A549 (cell line): ENCODE measurements at regions not wholly inside any gene's neighbourhood (a gene's known extent, or its start where the extent isn't known, plus 50 kb on each side); places are given as distances from the start of the nearest gene placed in this dataset.

Experiments
- ATAC-seq, 2 experiments: fragments of 200-7000 bp in 1 of 2; fragments of >200 bp in 1 of 2; cut with Nextera tagmentation in 1 of 2; cut with Tn5 transposase in 1 of 2; 3 replicates each; pipeline versions ENCODE4 v1.8.0 to v1.9.1; 2018 to 2020; ENCODE audit warnings: mild to moderate bottlenecking in 1 of 2, moderate library complexity in 1 of 2
- CTCF ChIA-PET: fragments of 300-600 bp; sonication (Branson Sonifier 250); formaldehyde crosslinking; extraction: SDS; loops from one replicate; lab custom pipeline; 2021; ENCODE audit warnings: antibody characterized with exemption, inconsistent platforms; lab: Yijun Ruan, JAX
- POLR2A ChIA-PET: fragments of 350-600 bp; formaldehyde crosslinking; extraction: SDS; loops from one replicate; lab custom pipeline; 2021; ENCODE audit warnings: antibody characterized with exemption, inconsistent platforms; lab: Yijun Ruan, JAX
- DNase-seq, 2 experiments: peaks; one replicate each; pipeline versions ENCODE4 v3.0.0 to v3.0.0-alpha.2; 2011 to 2016; ENCODE audit warnings: low read depth in 1 of 2, low spot score in 1 of 2
- FAIRE-seq: peaks from 2 replicates; lab custom pipeline; 2011; peaks lifted over from hg19 to GRCh38; lab: Jason Lieb, UNC
- H3K27ac ChIP-seq, 2 experiments: fragments of >200 bp; sonication (Bioruptor Twin); formaldehyde crosslinking; 3 replicates each; pipeline ENCODE4 v1.5.1; 2016 to 2017
- H3K4me1 ChIP-seq: fragments of >200 bp; sonication (Bioruptor Twin); formaldehyde crosslinking; 3 replicates; pipeline ENCODE4 v1.6.1; 2016
- H3K4me2 ChIP-seq: fragments of >200 bp; sonication (Bioruptor Twin); formaldehyde crosslinking; 3 replicates; pipeline ENCODE4 v1.6.1; 2016
- H3K4me3 ChIP-seq: fragments of >200 bp; sonication (Bioruptor Twin); formaldehyde crosslinking; 3 replicates; pipeline ENCODE4 v1.5.1; 2016
- H3K9me3 ChIP-seq: fragments of >200 bp; sonication (Bioruptor Twin); formaldehyde crosslinking; 3 replicates; pipeline ENCODE4 v1.6.1; 2016
- BHLHE40 ChIP-seq: IDR thresholded peaks from 2 replicates; pipeline ENCODE4 v1.6.1; 2012; ENCODE audit warnings: low read depth, low read length, inconsistent platforms
- CBX2 ChIP-seq: fragments of 200-600 bp; sonication (generic); IDR thresholded peaks from 2 replicates; pipeline ENCODE4 v1.6.1; 2016; ENCODE audit warnings: low read depth, mild to moderate bottlenecking, borderline replicate concordance
- CEBPB ChIP-seq, 2 experiments: fragments of >200 bp in 1 of 2; sonication (Bioruptor Twin) in 1 of 2; formaldehyde crosslinking in 1 of 2; IDR thresholded peaks; 2 replicates each; pipeline ENCODE4 v1.6.1; 2012 to 2016
- CHD4 ChIP-seq: fragments of 200-600 bp; sonication (generic); IDR thresholded peaks from 2 replicates; pipeline ENCODE4 v1.6.1; 2016; ENCODE audit warnings: antibody characterized with exemption, mild to moderate bottlenecking, borderline replicate concordance
- E2F6 ChIP-seq: IDR thresholded peaks from 2 replicates; pipeline ENCODE4 v1.6.1; 2012; ENCODE audit warnings: low read depth, borderline replicate concordance
- ESRRA ChIP-seq: fragments of 150-350 bp; IDR thresholded peaks from 2 replicates; pipeline ENCODE4 v1.6.1; 2014; ENCODE audit warnings: mild to moderate bottlenecking, low read length, borderline replicate concordance
- FOXS1 ChIP-seq: fragments of 250-450 bp; sonication (Bioruptor Pico); IDR thresholded peaks from 2 replicates; pipeline ENCODE4 v1.5.0; 2020; ENCODE audit warnings: mild to moderate bottlenecking, moderate library complexity
- GATA3 ChIP-seq: IDR thresholded peaks from 2 replicates; pipeline ENCODE4 v1.6.1; 2012; ENCODE audit warnings: borderline replicate concordance
- HMGXB4 ChIP-seq: fragments of 250-450 bp; sonication (Bioruptor Pico); IDR thresholded peaks from 2 replicates; pipeline ENCODE4 v1.5.0; 2021; ENCODE audit warnings: mild to moderate bottlenecking, moderate library complexity, borderline replicate concordance
- HOXB5 ChIP-seq: fragments of 250-450 bp; sonication (Bioruptor Pico); IDR thresholded peaks from 2 replicates; pipeline ENCODE4 v1.5.0; 2020; ENCODE audit warnings: mild to moderate bottlenecking, moderate library complexity
- JUNB ChIP-seq: fragments of >200 bp; sonication (Bioruptor Twin); formaldehyde crosslinking; IDR thresholded peaks from 2 replicates; pipeline ENCODE4 v1.6.1; 2016
- KDM1A ChIP-seq: fragments of 200-600 bp; sonication (generic); IDR thresholded peaks from 2 replicates; pipeline ENCODE4 v1.6.1; 2016; ENCODE audit warnings: low read depth, mild to moderate bottlenecking
- KDM5A ChIP-seq: fragments of 200-600 bp; sonication (generic); IDR thresholded peaks from 2 replicates; pipeline ENCODE4 v1.6.1; 2016; ENCODE audit warnings: antibody characterized with exemption, mild to moderate bottlenecking
- NFE2L2 ChIP-seq: fragments of 150-350 bp; conservative IDR thresholded peaks from 2 replicates; pipeline ENCODE4 v1.6.1; 2014; ENCODE audit warnings: low read length
- NPAS2 ChIP-seq: fragments of 250-450 bp; sonication (Bioruptor Pico); IDR thresholded peaks from 2 replicates; pipeline ENCODE4 v1.8.0; 2022; ENCODE audit warnings: mild to moderate bottlenecking, moderate library complexity, borderline replicate concordance
- POLR2AphosphoS2 ChIP-seq: conservative IDR thresholded peaks from 2 replicates; pipeline ENCODE4 v1.6.1; 2012; ENCODE audit warnings: low read length, improper control_type of control experiment, inconsistent platforms
- RARB ChIP-seq: fragments of 250-450 bp; sonication (Bioruptor Pico); IDR thresholded peaks from 2 replicates; pipeline ENCODE4 v1.8.0; 2021; ENCODE audit warnings: mild to moderate bottlenecking, moderate library complexity
- RFX5 ChIP-seq: fragments of 450-650 bp; IDR thresholded peaks from 2 replicates; pipeline ENCODE4 v1.7.1; 2014; ENCODE audit warnings: antibody characterized with exemption, mild to moderate bottlenecking, moderate library complexity
- RNF2 ChIP-seq: fragments of 200-600 bp; sonication (generic); IDR thresholded peaks from 2 replicates; pipeline ENCODE4 v1.6.1; 2016; ENCODE audit warnings: low read depth, mild to moderate bottlenecking, antibody characterized with exemption, moderate library complexity, borderline replicate concordance
- SMC3 ChIP-seq: fragments of >200 bp; sonication (Bioruptor Twin); formaldehyde crosslinking; IDR thresholded peaks from 3 replicates; pipeline ENCODE4 v1.6.1; 2018; ENCODE audit warnings: inconsistent platforms
- TP53 ChIP-seq: fragments of 250-450 bp; sonication (Bioruptor Pico); IDR thresholded peaks from 2 replicates; pipeline ENCODE4 v1.5.0; 2021; ENCODE audit warnings: mild to moderate bottlenecking, moderate library complexity
- ZC3H11A ChIP-seq: fragments of 450-650 bp; IDR thresholded peaks from 2 replicates; pipeline ENCODE4 v1.6.1; 2014; ENCODE audit warnings: antibody characterized with exemption, mild to moderate bottlenecking
- ZSCAN20 ChIP-seq: fragments of 250-450 bp; sonication (Bioruptor Pico); IDR thresholded peaks from 2 replicates; pipeline ENCODE4 v1.8.0; 2022; ENCODE audit warnings: mild to moderate bottlenecking, moderate library complexity
- WGBS: methylation state at CpG from one replicate; pipeline ENCODE4 v1.1.6; 2017; ENCODE audit errors: missing lambda C conversion rate; 5-methylcytosine and 5-hydroxymethylcytosine counted together
- TF ChIP-seq, protein P1 (sequence below): fragments of 200-600 bp; sonication (generic); IDR thresholded peaks from 2 replicates; pipeline ENCODE4 v1.6.1; 2016; ENCODE audit warnings: antibody characterized with exemption, mild to moderate bottlenecking, moderate library complexity
- TF ChIP-seq, protein P2 (sequence below): fragments of 450-650 bp; IDR thresholded peaks from 2 replicates; pipeline ENCODE4 v1.6.1; 2014; ENCODE audit warnings: antibody characterized with exemption
- TF ChIP-seq, protein P3 (sequence below): IDR thresholded peaks from 2 replicates; pipeline ENCODE4 v1.6.1; 2012

GRCh38 chr18:38009320-38009719 is 443.7 kb upstream of the CELF4 start:
- no peak for FAIRE-seq
- ChIA-PET CTCF (no interaction called here), POLR2A (no interaction called here)
- no peak overlapping the region for H3K4me3 ChIP-seq
- H3K9me3 ChIP-seq, result no peaks in the 10 kb centered on the region
- H3K4me1 ChIP-seq, result no peaks in the 10 kb centered on the region
- no peak for TF ChIP-seq JUNB
- TF ChIP-seq NFE2L2, result no peak
- no peak for TF ChIP-seq CHD4
- TF ChIP-seq GATA3, result no peak
- no peak for TF ChIP-seq FOXS1 (CRISPR knock-in tag)
- no peak for TF ChIP-seq ZC3H11A
- no peak for TF ChIP-seq RARB (CRISPR knock-in tag)
- TF ChIP-seq KDM5A, result no peak
- no peak for TF ChIP-seq HOXB5
- no peak for TF ChIP-seq NPAS2
- no peak for TF ChIP-seq POLR2AphosphoS2
- TF ChIP-seq SMC3, result no peak
- TF ChIP-seq, protein P1, sequence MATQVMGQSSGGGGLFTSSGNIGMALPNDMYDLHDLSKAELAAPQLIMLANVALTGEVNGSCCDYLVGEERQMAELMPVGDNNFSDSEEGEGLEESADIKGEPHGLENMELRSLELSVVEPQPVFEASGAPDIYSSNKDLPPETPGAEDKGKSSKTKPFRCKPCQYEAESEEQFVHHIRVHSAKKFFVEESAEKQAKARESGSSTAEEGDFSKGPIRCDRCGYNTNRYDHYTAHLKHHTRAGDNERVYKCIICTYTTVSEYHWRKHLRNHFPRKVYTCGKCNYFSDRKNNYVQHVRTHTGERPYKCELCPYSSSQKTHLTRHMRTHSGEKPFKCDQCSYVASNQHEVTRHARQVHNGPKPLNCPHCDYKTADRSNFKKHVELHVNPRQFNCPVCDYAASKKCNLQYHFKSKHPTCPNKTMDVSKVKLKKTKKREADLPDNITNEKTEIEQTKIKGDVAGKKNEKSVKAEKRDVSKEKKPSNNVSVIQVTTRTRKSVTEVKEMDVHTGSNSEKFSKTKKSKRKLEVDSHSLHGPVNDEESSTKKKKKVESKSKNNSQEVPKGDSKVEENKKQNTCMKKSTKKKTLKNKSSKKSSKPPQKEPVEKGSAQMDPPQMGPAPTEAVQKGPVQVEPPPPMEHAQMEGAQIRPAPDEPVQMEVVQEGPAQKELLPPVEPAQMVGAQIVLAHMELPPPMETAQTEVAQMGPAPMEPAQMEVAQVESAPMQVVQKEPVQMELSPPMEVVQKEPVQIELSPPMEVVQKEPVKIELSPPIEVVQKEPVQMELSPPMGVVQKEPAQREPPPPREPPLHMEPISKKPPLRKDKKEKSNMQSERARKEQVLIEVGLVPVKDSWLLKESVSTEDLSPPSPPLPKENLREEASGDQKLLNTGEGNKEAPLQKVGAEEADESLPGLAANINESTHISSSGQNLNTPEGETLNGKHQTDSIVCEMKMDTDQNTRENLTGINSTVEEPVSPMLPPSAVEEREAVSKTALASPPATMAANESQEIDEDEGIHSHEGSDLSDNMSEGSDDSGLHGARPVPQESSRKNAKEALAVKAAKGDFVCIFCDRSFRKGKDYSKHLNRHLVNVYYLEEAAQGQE, result no peak
- TF ChIP-seq ZSCAN20 (CRISPR knock-in tag), result no peak
- no peak for TF ChIP-seq HMGXB4 (CRISPR knock-in tag)
- 0% methylated on average over 1 of the region's 1 CpG for WGBS
- no peak overlapping the region for H3K27ac ChIP-seq
- no peak for DNase-seq
- no peak for ATAC-seq
- H3K4me2 ChIP-seq, result no peak overlapping the region

- no peak for ATAC-seq
- CTCF ChIA-PET, result no interaction called here
Measured at GRCh38 chr18:38007676-38008330, 442.2 kb upstream of the CELF4 start.

More at GRCh38 chr18:38007676-38008330, 442.2 kb upstream of the CELF4 start:
- POLR2A ChIA-PET, result no interaction called here
- WGBS, result 9% methylated on average over 6 of the region's 6 CpGs
- no peak for TF ChIP-seq CBX2
- no peak for TF ChIP-seq ESRRA
- TF ChIP-seq E2F6, result no peak
- no peak for TF ChIP-seq TP53 (CRISPR knock-in tag)
- no peak for TF ChIP-seq RNF2
- no peak for TF ChIP-seq BHLHE40
- TF ChIP-seq CEBPB (IDR thresholded peaks at IDR 0.05), result no peak
- no peak for TF ChIP-seq NFE2L2
- no peak for TF ChIP-seq KDM1A
- TF ChIP-seq, protein P2, sequence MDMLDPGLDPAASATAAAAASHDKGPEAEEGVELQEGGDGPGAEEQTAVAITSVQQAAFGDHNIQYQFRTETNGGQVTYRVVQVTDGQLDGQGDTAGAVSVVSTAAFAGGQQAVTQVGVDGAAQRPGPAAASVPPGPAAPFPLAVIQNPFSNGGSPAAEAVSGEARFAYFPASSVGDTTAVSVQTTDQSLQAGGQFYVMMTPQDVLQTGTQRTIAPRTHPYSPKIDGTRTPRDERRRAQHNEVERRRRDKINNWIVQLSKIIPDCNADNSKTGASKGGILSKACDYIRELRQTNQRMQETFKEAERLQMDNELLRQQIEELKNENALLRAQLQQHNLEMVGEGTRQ, result no peak
- no peak for TF ChIP-seq RFX5
- no peak for TF ChIP-seq HMGXB4 (CRISPR knock-in tag)
- TF ChIP-seq, protein P3, sequence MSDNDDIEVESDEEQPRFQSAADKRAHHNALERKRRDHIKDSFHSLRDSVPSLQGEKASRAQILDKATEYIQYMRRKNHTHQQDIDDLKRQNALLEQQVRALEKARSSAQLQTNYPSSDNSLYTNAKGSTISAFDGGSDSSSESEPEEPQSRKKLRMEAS, result no peak
- no peak for TF ChIP-seq GATA3
- TF ChIP-seq, all 56 proteins: peak for 0
- no peak overlapping the region for H3K4me2 ChIP-seq
- no peak overlapping the region for H3K4me3 ChIP-seq
- no peaks in the 10 kb centered on the region for H3K9me3 ChIP-seq
- no peak overlapping the region for H3K27ac ChIP-seq
- DNase-seq (no peak), FAIRE-seq (no peak)
- no peaks in the 10 kb centered on the region for H3K4me1 ChIP-seq
